G401.6 (cell line): ENCODE measurements at regions not wholly inside any gene's neighbourhood (a gene's known extent, or its start where the extent isn't known, plus 50 kb on each side); places are given as distances from the start of the nearest gene placed in this dataset.

Experiments used
- FAIRE-seq: peaks from 2 replicates; lab custom pipeline; 2012; peaks lifted over from hg19 to GRCh38; lab: Jason Lieb, UNC

DNA sequence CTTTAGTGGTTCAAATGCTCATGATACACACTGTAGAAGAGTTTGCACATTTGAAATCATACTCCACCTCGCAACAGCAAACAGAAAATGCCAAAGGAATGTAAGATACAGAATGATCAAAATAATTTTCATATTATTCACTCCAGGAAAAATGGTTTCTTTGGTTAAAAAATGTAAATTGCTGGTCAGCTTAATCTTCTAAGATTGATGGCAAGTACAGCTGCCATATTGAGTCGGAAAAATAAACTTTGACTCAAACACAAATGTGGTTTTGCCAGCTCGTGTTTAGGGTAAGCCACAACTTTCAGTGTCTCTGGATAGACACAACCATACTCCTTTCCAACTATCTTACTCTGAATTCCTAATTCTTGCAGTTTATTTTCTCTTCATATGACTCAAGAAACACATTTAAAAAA is 154.9 kb upstream of the SMIM21 start:
- no peak for FAIRE-seq

DNA sequence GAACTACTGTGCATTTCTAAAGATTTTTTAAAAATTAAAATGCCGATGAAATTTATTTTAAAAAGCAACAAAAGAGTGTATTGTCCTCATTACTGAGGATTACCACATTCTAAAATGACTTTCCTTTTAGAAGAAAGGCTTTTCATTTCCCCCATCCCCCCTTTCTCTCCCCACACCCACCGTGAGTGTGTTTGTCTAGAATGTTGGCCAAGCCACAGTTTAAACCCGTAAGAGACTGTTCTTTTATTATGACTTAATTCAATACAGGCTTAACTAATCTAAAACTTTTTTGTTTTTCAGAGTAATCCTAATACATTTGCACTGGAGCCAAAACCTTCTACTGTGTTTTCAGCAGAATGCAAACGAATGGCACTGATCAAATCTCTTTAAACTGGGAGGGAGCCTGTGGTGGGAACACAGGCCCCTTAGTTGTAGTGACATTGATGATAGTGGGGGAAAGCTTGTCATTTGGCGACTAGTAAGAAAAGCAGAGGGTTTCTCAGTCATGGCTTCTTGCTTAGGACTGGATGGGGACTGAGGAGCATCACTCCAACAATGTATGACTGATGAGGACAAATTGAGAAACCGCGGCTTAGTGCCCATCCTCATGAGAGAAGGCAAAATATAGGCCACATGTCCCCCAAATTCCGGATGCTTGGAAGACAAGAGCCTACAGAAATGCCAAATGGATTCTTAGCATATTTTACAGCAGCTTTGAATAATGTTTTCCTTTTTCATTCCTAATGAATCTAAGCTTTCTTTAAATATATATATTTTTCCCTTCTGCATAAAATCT is 154.0 kb upstream of the SMIM21 start:
- no peak for FAIRE-seq

- no peak for FAIRE-seq
Observed at GRCh38 chr18:75574187-75574586, 146.7 kb upstream of the SMIM21 start.

GRCh38 chr18:75563150-75563549 is 135.6 kb upstream of the SMIM21 start:
- no peak for FAIRE-seq

GRCh38 chr18:75562216-75562615 is 134.7 kb upstream of the SMIM21 start:
- no peak for FAIRE-seq

DNA sequence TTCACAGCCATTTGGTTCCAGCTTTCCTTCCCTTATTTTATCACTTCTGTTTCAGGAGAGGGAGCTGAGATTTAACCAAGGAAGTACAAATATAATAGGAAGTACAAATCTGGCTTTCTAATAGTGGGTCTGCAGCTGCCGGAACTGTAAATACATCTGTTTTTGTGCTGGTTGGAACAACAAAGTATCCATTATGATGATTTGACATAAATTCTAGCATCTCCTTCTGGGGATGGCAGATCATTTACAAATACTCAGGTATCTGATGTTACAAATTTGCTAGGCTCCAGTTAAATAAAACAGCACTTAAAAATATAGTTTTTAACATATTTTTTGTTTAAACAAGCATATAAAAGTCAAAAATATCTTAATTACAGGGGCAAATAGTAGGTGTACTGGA is 131.3 kb upstream of the SMIM21 start:
- no peak for FAIRE-seq

GRCh38 chr18:75556841-75557240 is 129.3 kb upstream of the SMIM21 start:
- no peak for FAIRE-seq

GRCh38 chr18:75554644-75555185 is 127.2 kb upstream of the SMIM21 start:
- FAIRE-seq = no peak

- no peak for FAIRE-seq
Observed at GRCh38 chr18:75554176-75554575, 126.7 kb upstream of the SMIM21 start.

GRCh38 chr18:75553021-75553420 is 125.5 kb upstream of the SMIM21 start:
- no peak for FAIRE-seq

DNA sequence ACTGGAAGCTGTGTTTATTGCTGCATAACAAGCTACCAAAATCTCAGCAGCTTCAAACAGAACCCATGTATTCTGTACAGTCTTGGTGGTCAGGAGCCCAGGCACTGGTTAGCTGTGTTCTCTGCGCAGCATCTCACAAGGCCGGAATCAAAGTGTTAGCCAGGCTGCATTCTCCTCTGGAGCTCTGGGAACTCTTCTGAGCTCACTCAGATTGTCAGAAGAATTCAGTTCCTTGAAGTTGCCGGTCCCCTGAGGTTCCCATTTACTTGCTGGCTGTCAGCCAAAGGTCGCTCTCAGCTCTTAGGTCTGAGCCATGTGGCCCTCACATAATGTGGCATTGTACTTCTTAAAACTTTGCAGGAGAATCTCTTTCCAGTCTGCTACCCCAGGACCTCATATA is 123.6 kb upstream of the SMIM21 start:
- FAIRE-seq = no peak

- FAIRE-seq = no peak
Observed at GRCh38 chr18:75548353-75548905, 120.9 kb upstream of the SMIM21 start.

- FAIRE-seq = no peak
Observed at GRCh38 chr18:75546964-75547363, 119.5 kb upstream of the SMIM21 start.

- FAIRE-seq = no peak
Observed at GRCh38 chr18:75545189-75545588, 117.7 kb upstream of the SMIM21 start.

DNA sequence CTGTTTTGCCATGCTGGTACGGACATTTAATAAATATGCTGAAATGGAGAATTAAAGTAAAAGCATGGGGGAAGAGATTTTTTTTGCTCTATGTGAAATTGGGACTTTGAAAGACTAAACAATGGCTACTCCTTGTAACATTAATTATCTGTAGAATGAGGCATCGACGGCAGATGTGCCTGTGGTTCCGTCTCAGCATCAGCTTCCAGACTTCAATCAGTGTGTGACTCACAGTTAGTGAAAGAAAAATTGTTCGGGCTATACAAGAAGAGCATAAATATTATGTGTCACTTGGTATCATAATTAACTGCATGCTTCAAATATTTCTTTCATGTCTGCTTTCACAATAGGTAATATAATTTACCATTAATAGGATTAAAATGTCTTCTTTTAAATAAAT is 117.0 kb upstream of the SMIM21 start:
- FAIRE-seq = no peak

DNA sequence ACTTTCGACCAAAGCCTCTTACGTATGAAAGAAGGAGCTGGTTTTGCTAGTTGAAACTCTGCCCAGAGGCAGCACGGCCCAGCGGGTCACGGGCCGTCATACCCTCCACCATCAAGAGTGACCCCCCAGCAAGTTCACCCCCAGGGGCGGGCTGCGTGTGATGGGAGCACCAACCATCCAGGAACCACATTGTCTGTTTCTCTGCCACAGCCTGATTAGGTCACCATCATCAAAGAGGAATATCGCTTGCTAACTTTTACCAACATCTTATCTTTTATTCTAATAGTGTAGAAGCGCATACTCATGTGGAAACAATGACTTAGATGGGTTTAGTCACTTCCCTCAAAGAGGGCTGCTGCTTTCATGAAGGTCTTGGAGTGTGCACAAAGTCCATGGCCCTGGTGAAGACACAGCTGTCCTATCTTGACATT is 116.6 kb upstream of the SMIM21 start:
- FAIRE-seq = no peak

DNA sequence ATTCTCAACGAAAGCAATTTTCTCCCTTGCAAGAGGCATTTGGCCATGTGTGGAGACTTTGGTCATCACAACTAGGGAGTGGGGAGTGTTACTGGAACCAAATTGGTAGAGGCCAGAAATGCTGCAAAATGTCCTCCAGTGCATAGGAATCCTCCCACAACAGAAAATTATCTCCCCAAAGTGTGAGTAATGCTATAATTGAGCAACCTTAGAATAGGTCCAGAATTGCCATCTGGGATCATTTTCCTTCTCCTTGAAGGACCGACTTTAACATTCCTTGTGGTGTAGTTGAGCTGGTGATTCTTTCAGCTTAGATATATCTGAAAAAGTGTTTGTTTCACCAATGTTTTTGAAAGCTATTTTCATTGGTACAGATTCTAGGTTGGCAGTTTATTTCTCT is 111.2 kb upstream of the SMIM21 start:
- no peak for FAIRE-seq

GRCh38 chr18:75533950-75534349 is 106.4 kb upstream of the SMIM21 start:
- no peak for FAIRE-seq

- no peak for FAIRE-seq
Observed at GRCh38 chr18:75533209-75533608, 105.7 kb upstream of the SMIM21 start.

DNA sequence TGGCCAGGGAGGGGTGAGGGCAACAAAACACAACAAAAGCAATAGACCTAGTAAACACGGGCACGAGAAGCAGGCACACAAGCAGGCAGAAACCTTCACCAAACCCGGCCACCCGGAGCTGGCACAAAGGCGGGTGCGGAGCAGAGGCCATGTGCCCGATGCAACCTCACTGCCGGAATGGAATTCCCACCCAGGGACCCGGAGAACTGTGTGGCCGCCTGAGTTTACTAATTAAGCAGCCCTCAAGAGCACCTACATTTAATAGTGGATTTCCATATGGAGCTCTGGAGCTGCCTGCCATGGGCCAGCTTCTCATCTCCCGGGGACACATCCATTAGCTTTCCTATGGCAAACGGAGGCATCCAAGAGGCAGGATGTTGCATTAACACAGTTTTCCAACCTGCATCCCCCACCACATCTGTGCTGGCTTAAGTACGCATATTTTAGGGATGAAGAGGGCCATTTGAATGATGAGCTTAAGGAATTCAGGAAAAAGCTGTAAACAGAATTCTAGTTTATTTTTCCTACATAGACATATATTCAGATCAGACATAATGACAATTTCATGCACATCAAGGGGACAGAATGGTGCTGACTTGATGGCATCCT is 104.5 kb upstream of the SMIM21 start:
- FAIRE-seq = no peak

GRCh38 chr18:75531212-75531850 is 103.8 kb upstream of the SMIM21 start:
- no peak for FAIRE-seq

DNA sequence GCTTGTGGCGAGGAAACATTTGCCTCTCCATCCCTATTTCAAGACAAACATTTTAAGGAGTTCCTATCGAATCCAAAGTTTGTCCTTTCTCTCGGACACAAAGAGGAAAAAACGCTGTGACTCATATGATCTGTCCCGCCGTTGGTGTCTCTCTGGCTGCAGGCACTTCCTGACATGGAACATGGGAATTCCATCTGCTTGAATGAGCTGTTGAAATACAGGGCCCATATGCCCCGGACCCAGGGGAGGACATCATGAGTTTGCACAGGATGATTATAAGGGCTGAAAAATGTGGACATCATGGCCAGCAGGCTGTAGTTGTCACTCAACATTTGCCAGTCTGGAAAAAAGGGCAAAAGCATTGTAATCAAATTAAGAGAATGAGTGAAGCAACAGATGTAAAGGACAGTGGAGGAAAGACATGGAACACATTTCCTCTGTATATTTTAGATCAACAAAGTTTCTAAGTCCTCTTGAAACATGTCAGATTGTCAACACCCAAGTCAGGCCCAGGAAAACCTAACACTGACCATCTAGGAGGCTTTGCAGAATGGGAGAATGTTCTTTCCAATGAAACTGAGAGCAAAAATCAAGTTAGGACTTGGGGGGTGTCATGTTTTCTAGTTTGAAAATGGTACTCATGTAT is 103.2 kb upstream of the SMIM21 start:
- no peak for FAIRE-seq
